NCI-H1930 (cell line): ENCODE measurements at regions not wholly inside any gene's neighbourhood (a gene's known extent, or its start where the extent isn't known, plus 50 kb on each side); places are given as distances from the start of the nearest gene placed in this dataset.
"Not testable (repeated sequence)": the region's sequence is repeated elsewhere in the genome, so short reads cannot be mapped to it uniquely, and the experiment has no call there.

ENCODE experiments used
- DNase-seq, 2 experiments: peaks; one replicate each; lab custom pipeline; 2025; lab: John Stamatoyannopoulos, UW

- DNase-seq = not testable (repeated sequence)
Measured at GRCh38 chr16:16448423-16448822, 69.5 kb downstream of the NPIPA7 start.

- not testable (repeated sequence) for DNase-seq
Measured at GRCh38 chr16:16449712-16450237, 70.8 kb downstream of the NPIPA7 start.

GRCh38 chr16:16451721-16452410 lies 72.9 kb downstream of the NPIPA7 start:
- not testable (repeated sequence) for DNase-seq

DNA sequence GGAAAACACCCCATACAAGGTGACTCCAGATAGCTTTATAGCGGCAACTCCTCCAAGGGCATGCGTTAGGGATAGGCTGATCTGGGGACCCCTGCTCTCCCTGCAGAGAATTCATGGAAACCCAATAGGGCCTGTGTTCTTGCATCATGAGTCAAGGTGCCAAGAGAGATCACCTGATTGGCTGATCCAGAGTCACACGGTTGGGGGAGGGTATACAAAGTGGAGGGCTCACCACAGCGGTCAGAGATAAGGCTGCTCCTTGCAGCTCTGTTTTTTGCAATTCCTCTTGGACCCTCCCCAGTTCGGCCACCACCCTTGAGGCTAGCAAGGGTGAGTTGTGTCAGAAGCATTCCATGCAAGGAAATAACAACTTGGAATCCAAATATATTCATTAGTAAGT lies 79.6 kb downstream of the NPIPA7 start:
- DNase-seq = not testable (repeated sequence)

DNA sequence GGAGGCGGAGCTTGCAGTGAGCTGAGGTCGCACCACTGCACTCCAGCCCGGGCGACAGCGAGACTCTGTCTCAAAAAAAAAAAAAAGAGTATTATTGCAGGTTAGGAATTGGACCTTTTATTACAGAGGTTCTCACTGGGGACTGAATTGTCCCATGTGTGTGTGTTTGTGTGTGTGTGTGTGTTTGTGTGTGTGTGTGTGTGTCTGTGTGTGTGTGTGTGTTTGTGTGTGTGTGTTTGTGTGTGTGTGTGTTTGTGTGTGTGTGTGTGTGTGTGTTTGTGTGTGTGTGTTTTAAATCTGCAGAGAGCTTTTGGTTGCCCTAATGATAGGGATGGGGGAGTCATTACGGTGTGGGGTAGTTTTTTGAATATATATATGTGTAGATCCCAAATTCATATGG lies 84.9 kb downstream of the NPIPA7 start:
- DNase-seq = not testable (repeated sequence)

GRCh38 chr16:16488919-16489318 lies 110.0 kb downstream of the NPIPA7 start:
- DNase-seq = not testable (repeated sequence)

DNA sequence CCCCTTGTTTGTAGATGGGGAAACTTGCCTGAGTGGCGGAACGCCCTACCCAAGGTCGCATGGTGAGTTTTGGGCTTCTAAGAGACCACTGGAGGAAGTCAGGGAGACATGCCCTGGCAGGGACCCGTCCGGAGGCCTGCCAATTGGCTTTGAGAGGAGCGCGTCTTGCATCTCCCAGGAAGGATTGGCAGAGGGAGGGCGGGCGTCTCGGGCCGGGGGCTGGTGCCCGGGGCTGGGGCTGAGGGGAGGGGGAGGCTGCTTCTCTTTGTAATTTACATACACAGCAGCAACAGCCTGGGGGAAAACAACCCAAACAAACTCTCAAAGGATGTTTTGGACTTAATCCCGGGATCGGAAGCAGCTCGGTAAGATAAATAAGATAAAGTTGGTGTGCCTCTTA lies 110.5 kb downstream of the NPIPA7 start:
- not testable (repeated sequence) for DNase-seq

DNA sequence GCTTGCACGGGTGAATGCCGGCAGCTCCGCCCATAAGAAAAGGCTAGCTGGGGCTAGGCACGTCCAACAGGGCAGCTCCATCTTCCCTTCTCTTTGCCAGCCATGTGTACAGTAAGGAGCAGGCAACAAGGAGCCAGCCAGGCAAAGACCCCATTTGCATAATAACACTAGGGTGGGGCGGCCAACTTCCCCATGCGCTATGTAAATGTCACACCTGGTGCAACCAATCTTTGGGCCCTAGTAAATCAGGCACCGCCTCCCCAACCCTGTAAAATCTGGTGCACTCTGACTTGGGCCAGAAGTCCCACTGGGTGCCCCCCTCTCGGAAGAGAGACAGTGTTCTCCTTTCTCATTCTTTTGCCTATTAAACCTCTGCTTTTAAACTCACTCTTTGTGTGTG lies 115.2 kb downstream of the NPIPA7 start:
- not testable (repeated sequence) for DNase-seq

GRCh38 chr16:16494998-16495397 lies 116.1 kb downstream of the NPIPA7 start:
- DNase-seq = not testable (repeated sequence)

- DNase-seq = not testable (repeated sequence)
Measured at GRCh38 chr16:16499875-16500274, 120.9 kb downstream of the NPIPA7 start.

- DNase-seq = not testable (repeated sequence)
Measured at GRCh38 chr16:16507041-16507440, 128.1 kb downstream of the NPIPA7 start.

DNA sequence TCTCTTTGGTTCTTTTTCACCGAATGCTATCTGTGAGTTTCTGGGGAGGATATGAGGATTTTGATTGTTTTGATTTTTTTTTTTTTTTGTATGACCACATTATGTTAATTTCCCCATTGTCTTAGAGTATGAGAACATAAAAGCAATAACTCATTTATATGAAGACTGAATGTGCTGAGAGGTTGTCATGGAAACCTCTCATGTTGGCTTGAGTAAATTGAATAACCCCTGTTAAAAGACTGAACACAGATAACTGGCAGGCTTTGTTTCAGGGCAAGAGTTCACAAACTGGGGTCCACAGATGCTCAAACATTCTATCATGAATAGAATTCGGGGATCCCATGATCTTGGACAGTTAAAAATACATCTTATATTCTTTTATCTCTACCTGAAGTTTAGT lies 129.4 kb downstream of the NPIPA7 start:
- not testable (repeated sequence) for DNase-seq

DNA sequence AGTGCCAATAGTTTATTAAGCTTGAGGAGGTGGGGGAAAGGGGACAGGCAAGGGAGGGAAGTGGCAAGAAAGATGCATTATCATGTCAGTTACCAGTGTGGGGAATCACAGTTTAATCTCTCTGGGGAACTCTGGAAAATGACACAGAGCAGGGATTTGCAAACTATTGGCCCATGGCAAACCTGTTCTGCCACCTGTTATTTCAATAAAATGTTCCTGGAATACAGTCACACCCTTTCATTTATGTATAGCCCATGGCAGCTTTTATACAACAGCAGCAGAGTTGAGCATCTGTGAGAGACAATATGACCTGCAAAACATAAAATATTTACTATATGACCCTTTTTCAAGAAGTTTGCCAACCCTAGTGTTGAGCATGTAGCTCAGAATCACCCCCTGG lies 140.5 kb downstream of the NPIPA7 start:
- DNase-seq = not testable (repeated sequence)

DNA sequence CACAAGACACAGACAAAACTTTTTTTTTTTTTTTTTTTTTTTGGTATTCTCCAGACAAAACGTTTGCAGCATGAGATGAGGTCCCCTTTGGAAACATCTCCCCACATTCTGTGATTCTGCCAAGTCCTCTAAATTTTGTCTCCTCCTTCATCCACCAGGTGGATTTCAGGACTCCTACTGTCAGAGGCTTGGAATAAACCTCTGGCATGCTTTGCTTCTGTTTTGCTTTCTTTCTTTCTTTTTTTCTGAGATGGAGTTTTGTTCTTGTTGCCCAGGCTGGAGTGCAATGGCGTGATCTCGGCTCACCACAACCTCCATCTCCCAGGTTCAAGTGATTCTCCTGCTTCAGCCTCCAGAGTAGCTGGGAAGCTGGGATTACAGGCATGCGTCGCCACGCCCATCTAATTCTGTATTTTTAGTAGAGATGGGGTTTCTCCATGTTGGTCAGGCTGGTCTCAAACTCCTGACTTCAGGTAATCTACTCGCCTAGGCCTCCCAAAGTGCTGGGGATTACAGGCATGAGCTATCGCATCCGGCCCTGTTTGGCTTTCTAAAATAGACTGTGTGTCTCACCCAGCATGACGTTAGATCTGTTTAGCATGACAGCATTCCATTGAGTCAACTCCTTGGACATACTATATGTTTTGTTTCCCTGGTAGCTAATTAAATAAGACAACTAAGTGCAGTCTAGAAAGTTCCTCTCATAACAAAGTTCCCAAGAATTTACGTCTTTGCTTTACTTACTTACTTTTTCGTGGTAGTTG lies 142.5 kb downstream of the NPIPA7 start:
- not testable (repeated sequence) for DNase-seq

GRCh38 chr16:16526998-16527397 lies 148.1 kb downstream of the NPIPA7 start:
- not testable (repeated sequence) for DNase-seq

DNA sequence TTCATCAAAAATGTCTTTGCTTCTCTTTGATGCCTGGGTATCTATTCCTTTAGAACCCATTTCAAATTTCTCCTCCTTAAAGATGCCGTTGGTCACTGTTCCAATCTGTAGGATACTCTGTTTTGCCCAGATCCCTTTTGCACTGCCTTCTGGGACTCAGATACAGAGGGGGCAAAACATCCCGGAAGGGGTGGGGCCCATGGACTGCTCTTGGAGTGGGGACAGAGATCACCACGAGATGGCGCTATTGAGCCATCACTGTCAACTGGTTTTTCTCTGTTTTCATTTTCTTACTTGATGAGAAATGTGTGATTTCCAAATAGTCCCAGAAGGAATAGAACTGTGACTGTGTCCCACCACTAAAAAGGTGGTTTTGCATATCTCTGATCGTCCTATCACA lies 151.8 kb downstream of the NPIPA7 start:
- not testable (repeated sequence) for DNase-seq

DNA sequence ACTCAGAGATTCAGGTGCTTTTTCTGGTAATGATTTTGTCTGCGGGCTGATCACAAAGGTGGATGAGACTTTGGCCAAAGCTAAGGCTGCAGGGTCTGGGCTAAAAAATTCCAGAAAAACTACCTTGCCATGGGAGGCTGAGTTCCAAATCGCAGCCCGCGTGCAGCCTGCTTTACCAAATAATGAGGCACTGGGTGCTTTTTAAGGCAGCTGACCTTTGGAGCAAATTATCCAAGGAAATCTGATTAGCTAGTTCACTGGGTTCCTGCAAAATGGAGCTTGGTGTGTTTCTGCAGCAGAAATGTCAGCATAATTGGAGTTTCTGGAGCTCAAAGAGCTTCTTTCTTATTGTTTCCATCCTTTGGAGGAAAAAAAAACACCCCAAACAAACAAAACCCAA lies 156.6 kb downstream of the NPIPA7 start:
- DNase-seq = not testable (repeated sequence)

GRCh38 chr16:16536151-16536550 lies 157.2 kb downstream of the NPIPA7 start:
- DNase-seq = not testable (repeated sequence)

DNA sequence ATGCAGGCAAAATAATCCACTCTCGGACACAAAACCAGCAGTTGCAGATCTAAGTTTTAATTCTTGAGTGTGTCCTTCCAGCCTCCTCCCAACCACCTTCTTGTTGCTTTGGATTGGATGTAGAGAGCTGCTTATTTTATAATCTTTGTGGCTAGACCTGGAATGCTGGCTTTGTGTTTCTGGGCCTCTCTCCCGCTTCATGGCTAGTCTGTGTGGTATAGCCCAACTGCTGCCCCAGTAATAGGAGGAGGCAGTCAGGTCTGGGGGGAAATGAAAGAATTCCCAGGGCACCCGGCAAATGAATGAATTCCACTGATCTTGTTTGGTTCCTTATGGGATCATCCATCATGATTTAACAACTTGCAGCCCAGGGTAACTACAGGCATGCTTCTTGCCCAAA lies 170.8 kb downstream of the NPIPA7 start:
- DNase-seq = not testable (repeated sequence)

DNA sequence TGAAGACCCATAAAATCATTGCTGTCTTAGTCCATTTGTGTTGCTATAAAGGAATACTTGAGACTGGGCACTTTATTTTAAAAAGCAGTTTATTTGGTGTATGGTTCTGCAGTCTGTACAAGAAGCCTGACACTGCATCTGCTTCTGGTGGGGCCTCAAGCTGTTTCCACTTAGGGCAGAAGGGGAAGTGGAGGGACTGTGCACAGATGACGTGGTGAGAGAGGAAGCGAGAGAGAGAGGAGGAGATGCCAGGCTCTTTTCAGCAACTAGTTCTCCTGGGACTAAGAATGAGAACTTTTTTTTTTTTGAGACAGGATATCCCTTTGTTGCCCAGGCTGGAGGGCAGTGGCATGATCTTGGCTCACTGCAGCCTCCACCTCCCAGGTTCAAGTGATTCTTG lies 171.9 kb downstream of the NPIPA7 start:
- not testable (repeated sequence) for DNase-seq

- DNase-seq = not testable (repeated sequence)
Measured at GRCh38 chr16:16552819-16553340, 173.9 kb downstream of the NPIPA7 start.

DNA sequence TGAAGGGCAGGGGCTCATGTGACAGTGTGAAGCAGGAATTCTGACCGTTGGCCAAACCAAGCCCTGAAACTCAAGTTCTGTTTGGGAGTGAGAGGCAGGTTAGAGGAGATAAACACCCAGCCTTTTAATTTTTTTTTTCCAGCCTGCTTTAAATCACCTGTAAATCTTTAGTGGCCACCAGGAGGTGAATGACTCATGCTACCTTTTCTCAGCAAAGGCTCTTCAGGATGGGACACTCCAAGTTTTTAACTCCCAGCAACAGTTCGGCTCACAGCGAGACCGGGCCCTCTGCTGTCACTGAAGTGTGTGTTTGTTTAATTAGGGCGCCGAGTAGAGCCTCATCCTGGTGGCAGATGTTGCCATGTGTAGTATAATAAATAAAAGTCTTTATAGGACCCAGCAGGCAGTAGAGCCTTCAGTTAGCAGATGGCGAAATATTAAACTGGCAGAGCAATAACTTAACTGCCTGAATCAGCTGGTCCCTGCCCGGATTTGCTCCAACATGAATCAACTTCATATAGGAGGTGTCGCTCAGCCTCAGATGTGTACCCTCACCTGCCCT lies 180.3 kb downstream of the NPIPA7 start:
- not testable (repeated sequence) for DNase-seq
